ENCODE measurements at regions not wholly inside any gene's neighbourhood (a gene's known extent, or its start where the extent isn't known, plus 50 kb on each side); places are given as distances from the start of the nearest gene placed in this dataset.

DNA sequence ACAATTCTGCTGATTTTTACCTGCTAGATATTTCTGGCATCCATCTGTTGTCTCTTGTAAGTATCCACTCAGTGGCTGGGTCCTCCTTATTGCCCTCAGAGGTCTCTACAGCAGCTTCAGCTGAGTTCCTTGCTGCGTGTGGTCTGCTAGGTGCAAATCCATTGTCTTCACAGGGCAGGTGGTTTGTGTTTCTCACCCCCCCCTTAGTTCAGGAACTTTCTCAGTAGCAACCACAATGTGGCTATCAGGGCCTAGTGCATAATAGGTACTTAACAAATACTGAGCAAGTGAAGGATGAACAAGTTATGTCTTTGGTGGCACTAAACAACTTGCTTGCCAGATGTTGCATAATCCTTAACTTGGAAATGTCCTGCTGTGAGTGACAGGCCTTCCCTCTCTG is 96.7 kb upstream of the KLHL25 start:
- TF ChIP-seq, protein P1, sequence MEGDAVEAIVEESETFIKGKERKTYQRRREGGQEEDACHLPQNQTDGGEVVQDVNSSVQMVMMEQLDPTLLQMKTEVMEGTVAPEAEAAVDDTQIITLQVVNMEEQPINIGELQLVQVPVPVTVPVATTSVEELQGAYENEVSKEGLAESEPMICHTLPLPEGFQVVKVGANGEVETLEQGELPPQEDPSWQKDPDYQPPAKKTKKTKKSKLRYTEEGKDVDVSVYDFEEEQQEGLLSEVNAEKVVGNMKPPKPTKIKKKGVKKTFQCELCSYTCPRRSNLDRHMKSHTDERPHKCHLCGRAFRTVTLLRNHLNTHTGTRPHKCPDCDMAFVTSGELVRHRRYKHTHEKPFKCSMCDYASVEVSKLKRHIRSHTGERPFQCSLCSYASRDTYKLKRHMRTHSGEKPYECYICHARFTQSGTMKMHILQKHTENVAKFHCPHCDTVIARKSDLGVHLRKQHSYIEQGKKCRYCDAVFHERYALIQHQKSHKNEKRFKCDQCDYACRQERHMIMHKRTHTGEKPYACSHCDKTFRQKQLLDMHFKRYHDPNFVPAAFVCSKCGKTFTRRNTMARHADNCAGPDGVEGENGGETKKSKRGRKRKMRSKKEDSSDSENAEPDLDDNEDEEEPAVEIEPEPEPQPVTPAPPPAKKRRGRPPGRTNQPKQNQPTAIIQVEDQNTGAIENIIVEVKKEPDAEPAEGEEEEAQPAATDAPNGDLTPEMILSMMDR (IDR thresholded peaks at IDR 0.05), result no peak
- TF ChIP-seq POLR2A (IDR thresholded peaks at IDR 0.05), result no peak
- TF ChIP-seq POLR2AphosphoS5 (IDR thresholded peaks at IDR 0.05; ENCODE audit: insufficient read depth in 1 of 2, low read depth in 1 of 2), result no peak
